Ishikawa (cell line): ENCODE measurements at regions not wholly inside any gene's neighbourhood (a gene's known extent, or its start where the extent isn't known, plus 50 kb on each side); places are given as distances from the start of the nearest gene placed in this dataset.

Experiments
- EP300 ChIP-seq: IDR thresholded peaks from 2 replicates; pipeline ENCODE4 v1.6.1; 2012; ENCODE audit warnings: borderline replicate concordance
- FOXM1 ChIP-seq: IDR thresholded peaks from 2 replicates; pipeline ENCODE4 v1.6.1; 2012; ENCODE audit warnings: low read depth, borderline replicate concordance
- MAX ChIP-seq: IDR thresholded peaks from 2 replicates; pipeline ENCODE4 v1.6.1; 2012
- NFIC ChIP-seq: IDR thresholded peaks from 2 replicates; pipeline ENCODE4 v1.6.1; 2012
- TAF1 ChIP-seq: IDR thresholded peaks from 2 replicates; pipeline ENCODE4 v1.6.1; 2012; ENCODE audit warnings: low read depth, mild to moderate bottlenecking
- TCF12 ChIP-seq: IDR thresholded peaks from 2 replicates; pipeline ENCODE4 v1.6.1; 2012; ENCODE audit warnings: low read depth
- TEAD4 ChIP-seq: IDR thresholded peaks from 2 replicates; pipeline ENCODE4 v1.6.1; 2012
- YY1 ChIP-seq: IDR thresholded peaks from 2 replicates; pipeline ENCODE4 v1.6.1; 2012; ENCODE audit warnings: low read depth
- TF ChIP-seq, protein P1 (sequence below): IDR thresholded peaks from 2 replicates; pipeline ENCODE4 v1.6.1; 2012
- TF ChIP-seq, protein P2 (sequence below): IDR thresholded peaks from 2 replicates; pipeline ENCODE4 v1.6.1; 2012; ENCODE audit warnings: low read depth, mild to moderate bottlenecking

GRCh38 chr5:129342796-129343195 is 117.3 kb upstream of the ADAMTS19 start:
- TF ChIP-seq NFIC = no peak
- no peak for TF ChIP-seq EP300
- no peak for TF ChIP-seq TCF12
- TF ChIP-seq TEAD4 = no peak
- TF ChIP-seq, protein P1, sequence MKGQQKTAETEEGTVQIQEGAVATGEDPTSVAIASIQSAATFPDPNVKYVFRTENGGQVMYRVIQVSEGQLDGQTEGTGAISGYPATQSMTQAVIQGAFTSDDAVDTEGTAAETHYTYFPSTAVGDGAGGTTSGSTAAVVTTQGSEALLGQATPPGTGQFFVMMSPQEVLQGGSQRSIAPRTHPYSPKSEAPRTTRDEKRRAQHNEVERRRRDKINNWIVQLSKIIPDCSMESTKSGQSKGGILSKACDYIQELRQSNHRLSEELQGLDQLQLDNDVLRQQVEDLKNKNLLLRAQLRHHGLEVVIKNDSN = no peak
- TF ChIP-seq MAX = no peak
- TF ChIP-seq YY1 = no peak
- TF ChIP-seq, protein P2, sequence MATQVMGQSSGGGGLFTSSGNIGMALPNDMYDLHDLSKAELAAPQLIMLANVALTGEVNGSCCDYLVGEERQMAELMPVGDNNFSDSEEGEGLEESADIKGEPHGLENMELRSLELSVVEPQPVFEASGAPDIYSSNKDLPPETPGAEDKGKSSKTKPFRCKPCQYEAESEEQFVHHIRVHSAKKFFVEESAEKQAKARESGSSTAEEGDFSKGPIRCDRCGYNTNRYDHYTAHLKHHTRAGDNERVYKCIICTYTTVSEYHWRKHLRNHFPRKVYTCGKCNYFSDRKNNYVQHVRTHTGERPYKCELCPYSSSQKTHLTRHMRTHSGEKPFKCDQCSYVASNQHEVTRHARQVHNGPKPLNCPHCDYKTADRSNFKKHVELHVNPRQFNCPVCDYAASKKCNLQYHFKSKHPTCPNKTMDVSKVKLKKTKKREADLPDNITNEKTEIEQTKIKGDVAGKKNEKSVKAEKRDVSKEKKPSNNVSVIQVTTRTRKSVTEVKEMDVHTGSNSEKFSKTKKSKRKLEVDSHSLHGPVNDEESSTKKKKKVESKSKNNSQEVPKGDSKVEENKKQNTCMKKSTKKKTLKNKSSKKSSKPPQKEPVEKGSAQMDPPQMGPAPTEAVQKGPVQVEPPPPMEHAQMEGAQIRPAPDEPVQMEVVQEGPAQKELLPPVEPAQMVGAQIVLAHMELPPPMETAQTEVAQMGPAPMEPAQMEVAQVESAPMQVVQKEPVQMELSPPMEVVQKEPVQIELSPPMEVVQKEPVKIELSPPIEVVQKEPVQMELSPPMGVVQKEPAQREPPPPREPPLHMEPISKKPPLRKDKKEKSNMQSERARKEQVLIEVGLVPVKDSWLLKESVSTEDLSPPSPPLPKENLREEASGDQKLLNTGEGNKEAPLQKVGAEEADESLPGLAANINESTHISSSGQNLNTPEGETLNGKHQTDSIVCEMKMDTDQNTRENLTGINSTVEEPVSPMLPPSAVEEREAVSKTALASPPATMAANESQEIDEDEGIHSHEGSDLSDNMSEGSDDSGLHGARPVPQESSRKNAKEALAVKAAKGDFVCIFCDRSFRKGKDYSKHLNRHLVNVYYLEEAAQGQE = no peak
- TF ChIP-seq FOXM1 = no peak
- TF ChIP-seq TAF1 = no peak
